ENCODE measurements at regions not wholly inside any gene's neighbourhood (a gene's known extent, or its start where the extent isn't known, plus 50 kb on each side); places are given as distances from the start of the nearest gene placed in this dataset.
"Not testable (repeated sequence)": the region's sequence is repeated elsewhere in the genome, so short reads cannot be mapped to it uniquely, and the experiment has no call there.

DNA sequence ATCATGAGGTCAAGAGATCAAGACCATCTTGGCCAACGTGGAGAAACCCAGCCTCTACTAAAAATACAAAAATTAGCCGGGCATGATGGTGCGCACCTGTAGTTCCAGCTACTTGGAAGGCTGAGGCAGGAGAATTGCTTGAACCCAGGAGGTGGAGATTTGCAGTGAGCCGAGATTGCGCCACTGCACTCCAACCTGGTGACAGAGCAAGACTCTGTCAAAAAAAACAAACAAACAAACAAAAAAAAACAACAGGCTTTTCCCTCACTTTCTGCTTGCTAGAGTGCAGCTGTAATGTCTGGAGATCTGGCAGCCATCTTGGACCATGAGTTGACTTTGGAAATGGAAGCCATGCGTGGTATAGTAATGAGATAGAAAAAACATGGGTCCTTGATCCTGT lies 101.1 kb upstream of the SHB start:
- not testable (repeated sequence) for H3K4me1 Mint-ChIP-seq (ENCODE audit: low read depth); H3K27me3 Mint-ChIP-seq (ENCODE audit: low read depth); H3K4me3 Mint-ChIP-seq; DNase-seq; H3K27ac Mint-ChIP-seq; H3K36me3 Mint-ChIP-seq (ENCODE audit: low read depth)
- CTCF ChIA-PET, result interaction anchor here (0.6 to 1.6 kb wide), 4 partner anchors 9 to 29 kb away, joined by 3 to 5 read pairs (median 3); no protein-coding TSS in a partner anchor
- intact Hi-C loops (cut with micrococcal nuclease), result loop anchor here (10.0 kb wide), 1 partner anchor 55 kb away; no protein-coding TSS in a partner anchor
- H3K9me3 Mint-ChIP-seq, result peaks cover 19% of the 10 kb centered on the region

DNA sequence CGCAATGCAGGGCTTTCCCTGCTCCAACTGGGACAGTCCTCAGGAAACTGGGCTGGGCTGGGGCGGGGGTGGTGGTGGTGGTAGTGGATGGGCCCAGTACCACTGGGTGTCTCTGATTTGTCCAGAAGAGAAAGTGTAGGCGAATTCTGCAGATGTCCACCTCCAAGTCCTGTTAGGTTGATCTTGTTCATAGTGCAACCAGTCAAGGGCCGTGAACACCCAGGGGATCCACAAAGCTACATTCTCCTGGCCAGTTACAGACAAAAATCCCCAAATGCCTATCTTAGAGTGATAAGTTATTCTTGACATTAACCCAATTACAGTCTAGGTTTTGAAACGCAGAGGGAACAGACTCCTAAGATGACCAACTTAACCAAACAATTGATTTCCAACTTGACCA lies 97.5 kb upstream of the SHB start:
- DNase-seq, result no peak
- Mint-ChIP-seq H3K36me3 (ENCODE audit: low read depth) (no peaks in the 10 kb centered on the region), H3K4me3 (no peak overlapping the region), H3K27ac (no peak overlapping the region), H3K27me3 (ENCODE audit: low read depth) (no peaks in the 10 kb centered on the region), H3K9me3 (peaks cover 14% of the 10 kb centered on the region), H3K4me1 (ENCODE audit: low read depth) (no peaks in the 10 kb centered on the region)
- intact Hi-C loops (cut with micrococcal nuclease), result loop anchor here (10.0 kb wide), 3 partner anchors 98 to 268 kb away; no protein-coding TSS in a partner anchor
- CTCF ChIA-PET, result no interaction called here

DNA sequence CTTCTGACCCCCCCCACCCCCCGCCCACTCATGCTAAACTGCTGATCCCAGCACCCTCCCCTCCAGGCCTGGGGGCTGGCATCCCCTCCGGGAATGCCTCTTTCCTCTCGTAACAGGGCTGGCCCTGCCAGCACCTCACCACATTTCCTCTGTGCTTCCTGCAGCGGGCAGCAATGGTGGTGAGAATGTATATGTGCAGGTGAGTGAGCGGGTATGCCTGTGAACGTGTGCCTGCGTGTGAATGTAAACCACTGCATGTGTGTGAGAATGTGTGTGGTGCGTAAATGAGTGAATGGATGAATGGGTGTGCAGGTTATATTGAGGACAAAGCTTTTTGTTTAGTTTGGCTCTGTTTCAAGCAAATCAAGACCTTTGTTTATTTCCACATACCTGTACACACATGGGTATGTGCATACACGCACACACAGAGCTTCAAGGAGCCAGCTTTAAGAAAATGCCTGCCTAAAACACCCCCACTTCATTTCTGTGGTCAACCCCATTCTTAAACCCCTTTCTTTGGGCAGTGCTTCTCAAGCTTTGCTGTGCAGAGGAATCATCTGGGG lies 95.7 kb upstream of the SHB start:
- CTCF ChIA-PET, result no interaction called here
- H3K4me3 Mint-ChIP-seq, result no peak overlapping the region
- no peaks in the 10 kb centered on the region for H3K27me3 Mint-ChIP-seq (ENCODE audit: low read depth)
- no peaks in the 10 kb centered on the region for H3K4me1 Mint-ChIP-seq (ENCODE audit: low read depth)
- peak; percentile 5 for DNase-seq
- no peak overlapping the region for H3K27ac Mint-ChIP-seq
- peaks cover 3% of the 10 kb centered on the region for H3K9me3 Mint-ChIP-seq
- intact Hi-C loops (cut with micrococcal nuclease), result loop anchor here (10.0 kb wide), 3 partner anchors 100 to 270 kb away; no protein-coding TSS in a partner anchor
- H3K36me3 Mint-ChIP-seq (ENCODE audit: low read depth), result no peaks in the 10 kb centered on the region

DNA sequence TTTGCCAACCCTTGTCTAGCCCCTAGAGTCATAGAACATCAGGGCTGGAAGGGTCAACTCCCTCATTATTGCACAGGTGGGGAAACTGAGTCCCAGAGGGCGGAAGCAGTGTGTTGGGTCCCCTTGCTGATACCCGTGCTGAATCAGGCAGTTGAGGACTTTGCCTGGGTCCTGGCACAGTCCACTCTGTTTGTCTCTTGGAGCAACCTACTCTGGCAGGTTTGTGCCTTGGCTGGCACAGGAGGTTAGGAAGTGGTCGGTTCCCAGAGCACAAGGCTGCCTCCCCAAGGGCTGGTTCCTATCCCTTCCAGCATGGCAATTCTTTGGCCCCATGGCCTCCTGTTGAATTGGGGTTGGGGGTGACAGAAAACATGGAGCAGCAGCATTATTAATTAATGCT lies 94.5 kb upstream of the SHB start:
- Mint-ChIP-seq H3K4me1 (ENCODE audit: low read depth) (no peaks in the 10 kb centered on the region), H3K9me3 (no peaks in the 10 kb centered on the region), H3K27me3 (ENCODE audit: low read depth) (no peaks in the 10 kb centered on the region), H3K36me3 (ENCODE audit: low read depth) (no peaks in the 10 kb centered on the region), H3K27ac (no peak overlapping the region), H3K4me3 (no peak overlapping the region)
- intact Hi-C loops (cut with micrococcal nuclease), result loop anchor here (10.0 kb wide), 3 partner anchors 101 to 271 kb away; no protein-coding TSS in a partner anchor
- DNase-seq, result no peak
- CTCF ChIA-PET, result interaction anchor here (0.7 to 1.1 kb wide), 2 partner anchors 76 to 250 kb away, joined by 3 to 6 read pairs; no protein-coding TSS in a partner anchor

DNA sequence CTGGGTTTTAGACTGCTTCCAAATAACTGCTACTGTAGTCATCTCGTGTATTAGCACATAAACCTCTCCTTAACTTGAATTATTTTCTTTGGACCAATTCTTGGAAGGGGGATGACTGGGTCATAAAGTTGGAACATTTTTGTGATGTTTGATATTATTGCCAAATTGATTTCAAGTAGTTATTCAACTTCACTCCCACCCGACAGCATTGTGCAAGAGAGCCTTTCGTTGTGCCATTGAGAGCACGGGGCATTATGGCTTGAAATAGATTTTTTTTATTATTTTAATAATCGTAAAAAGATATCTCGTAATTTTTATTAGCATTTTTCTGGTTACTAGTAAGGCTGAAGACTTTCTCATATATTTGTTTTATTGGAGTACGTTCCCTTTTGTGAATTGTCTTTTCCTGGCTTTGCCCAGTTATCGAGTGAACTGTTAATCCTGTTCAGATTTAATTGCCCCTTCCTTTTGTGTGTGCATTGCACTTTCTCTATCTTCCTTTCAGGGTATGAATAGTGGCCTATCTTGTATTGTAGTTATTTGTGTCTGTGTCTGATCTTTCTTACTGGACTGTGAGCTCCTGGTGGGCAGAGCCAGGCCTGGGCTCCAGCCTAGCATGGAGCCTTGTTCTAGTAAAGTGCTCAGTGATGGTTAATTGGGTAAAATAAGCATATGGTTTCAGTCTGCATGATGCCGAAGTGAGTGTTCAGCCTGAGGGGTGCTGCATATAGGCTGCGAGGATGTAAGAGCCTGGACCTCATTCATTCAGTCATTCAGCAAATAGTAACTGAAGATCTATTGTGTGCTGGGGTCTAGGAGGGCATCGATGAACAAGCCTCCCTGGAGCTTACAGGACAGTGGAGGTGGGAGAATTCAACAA lies 93.5 kb upstream of the SHB start:
- no peaks in the 10 kb centered on the region for H3K27me3 Mint-ChIP-seq (ENCODE audit: low read depth)
- intact Hi-C loops (cut with micrococcal nuclease), result loop anchor here (10.0 kb wide), 3 partner anchors 102 to 272 kb away; no protein-coding TSS in a partner anchor
- no peaks in the 10 kb centered on the region for H3K36me3 Mint-ChIP-seq (ENCODE audit: low read depth)

DNA sequence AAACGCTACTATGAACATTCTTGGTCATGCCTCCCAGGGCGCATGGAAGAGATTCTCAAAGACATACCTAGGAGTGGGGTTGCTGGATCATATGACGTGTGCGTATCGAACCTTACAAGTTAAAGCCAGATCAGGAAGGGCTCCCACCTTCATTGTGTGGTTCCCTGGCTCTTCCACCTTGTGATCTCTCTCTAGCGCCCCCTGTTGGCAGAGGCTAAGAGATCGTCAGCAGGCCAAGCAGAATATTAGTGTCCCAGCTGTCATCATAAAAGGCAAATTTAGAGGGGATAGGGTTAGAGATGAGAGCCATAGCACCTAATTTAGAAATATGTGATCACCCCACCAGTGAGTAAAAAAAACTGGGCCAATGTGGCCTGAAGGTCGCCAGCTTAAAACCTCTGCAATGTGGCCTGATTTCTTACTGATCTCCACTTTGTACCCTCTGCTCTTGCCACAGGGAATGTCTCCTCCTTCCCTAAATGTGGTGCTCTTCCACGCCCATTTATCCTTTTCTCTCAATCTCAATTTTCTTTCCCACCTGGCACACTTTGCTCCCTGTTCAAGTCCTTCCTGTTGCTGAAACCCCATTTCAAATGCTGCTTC lies 91.7 kb upstream of the SHB start:
- DNase-seq, result peak; percentile 79
- CTCF ChIA-PET, result interaction anchor here (0.7 to 4.1 kb wide), 19 partner anchors 8 to 528 kb away, joined by 3 to 41 read pairs (median 4); no protein-coding TSS in a partner anchor
- H3K27me3 Mint-ChIP-seq (ENCODE audit: low read depth), result no peaks in the 10 kb centered on the region
- intact Hi-C loops (cut with micrococcal nuclease), result loop anchor here (1.0 to 10.0 kb wide), 5 partner anchors 72 to 274 kb away; no protein-coding TSS in a partner anchor
- no peaks in the 10 kb centered on the region for H3K9me3 Mint-ChIP-seq
- H3K4me3 Mint-ChIP-seq, result no peak overlapping the region
- no peaks in the 10 kb centered on the region for H3K4me1 Mint-ChIP-seq (ENCODE audit: low read depth)
- no peak overlapping the region for H3K27ac Mint-ChIP-seq
- no peaks in the 10 kb centered on the region for H3K36me3 Mint-ChIP-seq (ENCODE audit: low read depth)

More for the DNA sequence above, 93.5 kb upstream of the SHB start:
- H3K4me1 Mint-ChIP-seq (ENCODE audit: low read depth), result no peaks in the 10 kb centered on the region
- H3K27ac Mint-ChIP-seq, result no peak overlapping the region
- no peak for DNase-seq
- no peaks in the 10 kb centered on the region for H3K9me3 Mint-ChIP-seq
- CTCF ChIA-PET, result interaction anchor here (0.7 to 4.1 kb wide), 5 partner anchors 25 to 249 kb away, joined by 3 to 41 read pairs (median 3); no protein-coding TSS in a partner anchor
- H3K4me3 Mint-ChIP-seq, result no peak overlapping the region

DNA sequence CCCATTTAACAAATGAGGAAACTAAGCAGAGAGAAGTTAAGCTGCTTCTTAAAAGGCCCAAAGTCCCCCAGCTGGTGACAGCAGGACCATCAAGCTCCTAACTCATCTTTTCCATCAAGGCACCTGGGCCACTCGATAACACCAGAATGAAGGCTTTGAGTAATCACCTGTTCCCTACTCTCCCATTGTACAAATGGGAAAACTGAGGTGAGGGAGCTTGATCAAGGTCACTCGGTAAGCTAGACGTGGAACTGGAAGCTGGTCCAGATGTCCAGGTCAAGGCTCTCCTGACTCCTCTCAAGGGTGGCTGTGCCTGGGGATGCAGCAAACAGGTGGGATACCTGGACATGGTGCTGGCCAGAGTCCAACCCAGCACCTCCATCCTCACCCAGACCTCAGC lies 90.6 kb upstream of the SHB start:
- H3K4me3 Mint-ChIP-seq, result no peak overlapping the region
- H3K36me3 Mint-ChIP-seq (ENCODE audit: low read depth), result no peaks in the 10 kb centered on the region
- no peaks in the 10 kb centered on the region for H3K27me3 Mint-ChIP-seq (ENCODE audit: low read depth)
- DNase-seq, result no peak
- H3K9me3 Mint-ChIP-seq, result no peaks in the 10 kb centered on the region
- intact Hi-C loops (cut with micrococcal nuclease), result no loop called here
- CTCF ChIA-PET, result interaction anchor here (0.6 to 4.1 kb wide), 17 partner anchors 10 to 344 kb away, joined by 3 to 41 read pairs (median 5); no protein-coding TSS in a partner anchor
- no peaks in the 10 kb centered on the region for H3K4me1 Mint-ChIP-seq (ENCODE audit: low read depth)
- H3K27ac Mint-ChIP-seq, result no peak overlapping the region

DNA sequence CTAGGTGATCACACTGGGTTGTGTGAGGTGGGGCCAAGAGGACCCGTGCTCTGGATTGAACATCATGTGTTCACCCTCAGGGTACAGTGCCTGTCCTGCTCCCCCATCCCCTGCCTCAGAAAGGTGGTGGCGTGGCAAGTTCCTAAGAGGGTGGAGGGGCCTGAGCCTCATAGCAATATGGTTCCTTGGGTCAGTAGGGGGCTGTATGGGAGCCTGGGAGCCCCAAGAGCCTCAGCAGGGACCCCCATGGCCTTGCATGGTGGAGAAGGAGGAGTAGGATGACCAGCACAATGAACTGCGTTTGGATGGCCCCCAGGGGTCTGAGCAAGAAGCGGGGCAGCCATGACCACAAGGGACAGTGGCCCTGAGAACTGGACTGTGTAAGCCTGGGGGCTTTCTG lies 89.6 kb upstream of the SHB start:
- intact Hi-C loops (cut with micrococcal nuclease), result no loop called here
- CTCF ChIA-PET, result interaction anchor here (1.2 to 4.1 kb wide), 2 partner anchors 45 to 245 kb away, joined by 3 to 41 read pairs; no protein-coding TSS in a partner anchor
- Mint-ChIP-seq H3K27ac (no peak overlapping the region), H3K4me3 (no peak overlapping the region), H3K4me1 (ENCODE audit: low read depth) (no peaks in the 10 kb centered on the region), H3K27me3 (ENCODE audit: low read depth) (no peaks in the 10 kb centered on the region), H3K9me3 (no peaks in the 10 kb centered on the region), H3K36me3 (ENCODE audit: low read depth) (no peaks in the 10 kb centered on the region)
- DNase-seq, result no peak

DNA sequence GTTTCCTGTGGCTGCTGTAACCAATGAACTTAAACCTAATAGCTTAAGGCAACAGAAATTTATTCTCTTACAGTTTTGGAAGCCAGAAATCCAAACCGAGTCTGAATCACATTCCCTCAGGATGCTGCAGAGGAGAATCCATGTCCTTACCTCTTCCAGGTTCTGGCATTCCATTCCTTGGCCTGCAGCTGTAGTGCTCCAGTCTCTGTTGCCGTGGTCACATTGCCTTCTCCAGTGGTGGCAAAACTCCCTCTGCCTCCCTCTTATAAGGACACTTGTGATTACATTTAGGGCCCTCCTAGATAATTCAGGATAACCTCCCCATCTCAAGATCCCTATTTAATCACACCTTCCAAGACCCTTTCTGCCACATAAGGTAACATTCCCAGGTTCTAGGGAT lies 88.7 kb upstream of the SHB start:
- no peaks in the 10 kb centered on the region for H3K4me1 Mint-ChIP-seq (ENCODE audit: low read depth)
- H3K9me3 Mint-ChIP-seq, result no peaks in the 10 kb centered on the region
- intact Hi-C loops (cut with micrococcal nuclease), result no loop called here
- no peak overlapping the region for H3K4me3 Mint-ChIP-seq
- CTCF ChIA-PET, result interaction anchor here (0.6 kb wide), 1 partner anchor 300 kb away, joined by 3 read pairs; no protein-coding TSS in a partner anchor
- no peak for DNase-seq
- no peaks in the 10 kb centered on the region for H3K36me3 Mint-ChIP-seq (ENCODE audit: low read depth)
- no peaks in the 10 kb centered on the region for H3K27me3 Mint-ChIP-seq (ENCODE audit: low read depth)
- H3K27ac Mint-ChIP-seq, result no peak overlapping the region

DNA sequence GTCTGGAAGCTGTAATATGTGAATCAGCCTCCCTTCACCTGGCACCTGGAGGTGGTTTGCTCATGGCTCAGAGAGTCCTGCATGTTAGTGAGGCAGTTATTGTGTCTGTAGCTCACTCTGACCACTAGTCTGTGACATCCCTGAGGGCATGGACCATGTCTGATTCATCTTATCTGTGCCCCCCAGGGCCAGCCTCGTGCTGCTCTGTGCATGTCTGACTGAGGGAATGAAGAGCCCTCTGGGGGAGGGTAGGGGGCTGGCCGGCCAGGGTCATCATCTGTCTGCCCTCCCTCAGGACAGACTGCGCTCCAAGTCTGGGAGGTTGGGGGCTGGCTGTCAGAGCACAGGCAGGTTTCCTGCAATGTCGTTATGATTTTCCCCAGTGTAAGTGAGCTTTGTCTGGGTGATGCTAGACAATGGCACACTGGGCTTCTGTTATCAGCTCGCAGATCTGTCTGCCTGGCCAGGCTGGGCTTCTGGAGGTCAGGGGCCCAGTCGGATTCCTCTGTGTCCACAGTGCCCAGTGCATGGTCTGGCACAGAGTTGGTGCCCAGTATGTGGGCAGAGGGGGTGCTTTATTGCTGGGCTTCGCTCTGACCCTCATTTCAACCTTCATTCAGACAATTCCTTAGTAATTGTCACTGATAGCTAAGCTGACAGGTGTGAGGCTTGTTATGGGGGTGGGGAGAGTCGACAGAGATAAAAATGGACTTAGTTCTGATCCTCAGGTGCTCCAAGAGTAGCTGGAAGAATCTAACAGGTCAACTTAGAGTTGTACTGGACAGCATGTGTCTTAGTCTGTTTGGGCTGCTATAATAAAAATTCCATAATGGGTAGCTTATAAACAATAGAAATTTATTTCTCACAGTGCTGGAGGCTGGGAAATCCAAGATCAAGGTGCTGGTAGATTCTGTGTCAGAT lies 85.7 kb upstream of the SHB start:
- Mint-ChIP-seq H3K27ac (no peak overlapping the region), H3K4me3 (no peak overlapping the region), H3K36me3 (ENCODE audit: low read depth) (no peaks in the 10 kb centered on the region), H3K27me3 (ENCODE audit: low read depth) (peaks cover 3% of the 10 kb centered on the region), H3K9me3 (no peaks in the 10 kb centered on the region), H3K4me1 (ENCODE audit: low read depth) (no peaks in the 10 kb centered on the region)
- CTCF ChIA-PET, result interaction anchor here (1.0 to 2.3 kb wide), 2 partner anchors 66 to 241 kb away, joined by 3 to 6 read pairs; no protein-coding TSS in a partner anchor
- intact Hi-C loops (cut with micrococcal nuclease), result no loop called here
- DNase-seq, result no peak

DNA sequence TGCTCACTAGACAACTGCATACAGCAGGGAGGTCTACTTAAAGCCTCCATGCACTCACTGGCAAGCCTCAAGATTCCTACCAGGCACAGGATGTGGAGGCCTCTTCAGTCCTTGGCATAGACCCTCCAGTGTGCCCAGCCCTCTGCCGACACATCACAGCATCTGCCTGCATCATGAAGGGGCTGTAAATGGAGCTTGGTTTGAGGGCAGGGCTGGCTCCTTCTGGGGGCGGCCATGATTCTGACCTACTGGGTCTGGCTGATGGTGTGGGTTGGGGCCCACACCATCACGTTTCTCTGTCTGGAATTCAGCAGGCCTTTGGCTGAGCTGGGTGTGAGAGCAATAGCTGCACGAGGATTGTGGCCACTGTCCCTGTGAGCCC lies 84.9 kb upstream of the SHB start:
- H3K9me3 Mint-ChIP-seq, result no peaks in the 10 kb centered on the region
- H3K27ac Mint-ChIP-seq, result no peak overlapping the region
- peaks cover 3% of the 10 kb centered on the region for H3K27me3 Mint-ChIP-seq (ENCODE audit: low read depth)
- H3K4me3 Mint-ChIP-seq, result no peak overlapping the region
- DNase-seq, result no peak
- CTCF ChIA-PET, result no interaction called here
- H3K4me1 Mint-ChIP-seq (ENCODE audit: low read depth), result no peaks in the 10 kb centered on the region
- intact Hi-C loops (cut with micrococcal nuclease), result no loop called here
- H3K36me3 Mint-ChIP-seq (ENCODE audit: low read depth), result no peaks in the 10 kb centered on the region
